HG02884 (cell line): ENCODE measurements at regions not wholly inside any gene's neighbourhood (a gene's known extent, or its start where the extent isn't known, plus 50 kb on each side); places are given as distances from the start of the nearest gene placed in this dataset.

ENCODE experiments used
- ATAC-seq: cut with Tn5 transposase; IDR thresholded peaks from one replicate; pipeline ENCODE4 v1.9.1; 2021; ENCODE audit warnings: mild to moderate bottlenecking, moderate library complexity; ENCODE audit not compliant: unreplicated experiment

- ATAC-seq, result no peak
Measured at GRCh38 chr15:94059013-94059587, 172.3 kb upstream of the MCTP2 start.

GRCh38 chr15:94057305-94057704, 174.1 kb upstream of the MCTP2 start:
- ATAC-seq, result no peak

GRCh38 chr15:94056314-94056713, 175.0 kb upstream of the MCTP2 start:
- no peak for ATAC-seq

DNA sequence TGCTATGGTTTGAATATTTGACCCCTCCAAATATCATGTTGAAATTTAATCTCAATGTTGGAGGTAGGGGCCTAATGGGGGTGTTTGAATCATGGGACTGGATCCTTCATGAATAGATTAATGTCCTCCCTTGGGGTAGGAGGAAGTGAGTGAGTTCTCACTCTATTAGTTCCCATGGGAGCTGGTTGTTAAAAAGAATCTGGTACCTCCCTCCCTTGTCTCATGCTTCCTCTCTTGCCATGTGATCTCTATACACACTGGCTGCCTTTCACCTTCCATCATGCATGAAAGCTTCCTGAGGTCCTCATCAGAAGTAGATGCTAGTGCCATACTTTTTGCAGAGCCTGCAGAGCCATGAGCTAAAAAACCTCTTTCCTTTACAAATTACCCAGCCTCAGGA, 177.7 kb upstream of the MCTP2 start:
- ATAC-seq, result no peak

DNA sequence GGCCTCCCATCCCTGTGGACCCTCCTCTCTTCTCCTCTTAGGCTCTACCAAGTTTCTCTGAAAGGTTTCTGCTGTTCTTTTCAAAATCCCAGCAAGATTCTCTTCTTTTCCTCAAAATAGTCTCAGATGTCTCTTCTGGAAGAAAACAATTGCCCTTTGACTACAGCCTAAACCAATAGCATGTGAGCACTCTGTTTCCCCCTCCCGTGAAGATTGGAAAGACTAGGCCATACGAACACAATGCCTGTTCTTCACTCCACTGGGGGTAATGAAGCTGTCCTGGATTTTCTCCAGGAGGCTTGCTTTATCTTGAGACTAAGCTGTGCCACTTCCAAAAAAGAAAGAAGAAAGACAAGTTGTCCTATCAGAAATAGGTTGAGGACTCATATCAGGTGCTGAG, 178.7 kb upstream of the MCTP2 start:
- no peak for ATAC-seq

- no peak for ATAC-seq
Measured at GRCh38 chr15:94047566-94047965, 183.8 kb upstream of the MCTP2 start.

DNA sequence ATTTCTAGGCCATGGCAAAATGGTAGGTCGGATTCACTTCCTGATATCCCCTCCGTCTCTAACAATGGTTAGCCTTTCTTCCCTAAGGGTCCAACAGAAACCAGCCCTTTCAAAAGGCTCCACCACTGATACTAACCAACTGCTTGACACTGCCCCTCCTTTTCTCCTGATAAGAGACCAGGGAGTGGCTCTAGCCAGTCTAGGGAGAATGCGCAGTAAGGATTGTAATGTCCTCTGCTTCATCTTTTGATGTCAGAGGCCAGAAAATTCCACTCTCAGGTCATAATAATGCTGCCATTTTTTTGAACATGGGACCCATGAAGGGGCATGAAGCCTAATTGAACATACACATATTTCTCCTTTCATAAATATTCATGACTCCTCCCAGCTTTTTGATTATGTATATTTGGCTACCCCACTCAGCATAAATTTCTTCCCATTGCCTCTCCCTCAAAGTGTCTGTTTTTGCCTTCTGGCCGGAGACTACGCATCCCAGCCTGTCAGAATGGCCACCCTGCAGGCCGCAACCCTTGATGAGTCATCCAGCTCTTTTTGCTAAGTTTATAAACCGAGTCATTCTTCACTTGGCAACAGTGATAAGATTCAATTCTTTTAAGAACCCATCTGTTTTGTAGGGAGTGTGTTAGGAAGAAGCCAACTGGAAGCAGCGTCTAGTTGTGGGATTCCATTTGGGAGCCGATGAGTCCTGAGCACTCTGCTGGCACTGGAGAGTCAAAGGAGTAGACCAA, 189.0 kb upstream of the MCTP2 start:
- ATAC-seq, result no peak

DNA sequence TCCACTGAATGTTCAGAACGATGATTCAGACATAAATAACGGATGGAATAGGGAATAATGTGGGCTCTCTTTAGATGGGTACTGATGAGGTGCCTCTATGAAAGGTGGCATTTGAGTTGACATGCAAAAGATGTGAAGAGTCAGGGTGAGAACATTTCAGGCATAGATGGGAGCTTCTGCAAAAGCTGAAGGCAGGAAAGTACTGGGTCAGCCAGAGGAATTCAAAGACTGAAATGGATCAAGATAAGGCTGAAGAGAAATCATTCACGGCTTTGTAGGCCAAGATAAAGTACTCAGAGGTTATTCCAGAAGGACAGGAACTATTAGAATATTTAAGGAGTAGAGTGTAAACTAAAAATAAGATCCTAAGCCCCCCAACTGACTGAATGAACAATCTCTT, 189.6 kb upstream of the MCTP2 start:
- no peak for ATAC-seq

DNA sequence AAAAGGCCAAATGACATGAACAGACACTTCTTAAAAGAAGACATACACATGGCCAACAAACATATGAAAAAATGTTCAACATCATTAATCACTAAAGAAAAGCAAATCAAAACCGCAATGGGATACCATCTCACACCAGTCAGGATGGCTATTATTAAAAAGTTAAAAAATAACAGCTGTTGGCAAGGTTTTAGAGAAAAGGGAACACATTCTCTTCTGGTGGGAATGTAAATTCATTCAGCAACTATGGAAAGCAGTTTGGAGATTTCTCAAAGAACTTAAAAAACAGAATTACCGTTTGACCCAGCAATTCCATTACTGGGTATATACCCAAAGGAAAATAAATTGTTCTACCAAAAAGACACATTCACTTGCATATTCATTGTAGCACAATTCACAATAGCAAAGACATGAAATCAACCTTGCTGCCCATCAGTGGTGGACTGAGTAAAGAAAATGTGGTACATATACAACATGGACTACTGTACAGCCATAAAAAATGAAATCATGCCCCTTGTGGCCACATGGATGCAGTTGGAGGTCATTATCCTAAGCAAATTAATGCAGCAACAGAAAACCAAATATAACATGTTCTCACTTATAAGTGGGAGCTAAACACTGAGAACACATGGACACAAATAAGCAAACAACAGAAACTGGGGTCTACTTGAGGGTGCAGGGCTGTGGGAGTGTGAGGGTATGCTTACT, 190.7 kb upstream of the MCTP2 start:
- no peak for ATAC-seq

- no peak for ATAC-seq
Measured at GRCh38 chr15:94036156-94036555, 195.2 kb upstream of the MCTP2 start.

DNA sequence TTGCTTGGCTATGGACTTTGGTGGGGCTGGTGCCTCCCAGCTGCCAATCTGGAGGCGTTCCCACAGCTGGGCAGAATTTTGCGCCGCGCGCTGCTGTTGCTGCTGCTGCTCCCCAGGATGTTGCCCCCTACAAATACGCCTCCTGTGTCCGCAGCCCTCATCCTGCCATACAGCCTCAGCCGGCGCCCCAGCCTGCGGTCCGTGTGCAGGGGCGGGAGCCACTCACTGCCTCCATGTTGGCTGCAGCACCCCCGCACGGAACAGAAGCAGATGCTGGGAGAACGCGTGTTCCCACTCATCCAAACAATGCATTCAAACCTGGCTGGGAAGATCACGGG, 197.7 kb upstream of the MCTP2 start:
- ATAC-seq, result no peak

- ATAC-seq, result no peak
Measured at GRCh38 chr15:94033014-94033682, 198.2 kb upstream of the MCTP2 start.

GRCh38 chr15:94032571-94032970, 198.8 kb upstream of the MCTP2 start:
- ATAC-seq, result no peak

- no peak for ATAC-seq
Measured at GRCh38 chr15:94031072-94031471, 200.3 kb upstream of the MCTP2 start.

GRCh38 chr15:94029495-94029894, 201.9 kb upstream of the MCTP2 start:
- no peak for ATAC-seq

- no peak for ATAC-seq
Measured at GRCh38 chr15:94028809-94029208, 202.6 kb upstream of the MCTP2 start.

- no peak for ATAC-seq
Measured at GRCh38 chr15:94028121-94028520, 203.2 kb upstream of the MCTP2 start.

GRCh38 chr15:94027581-94027980, 203.8 kb upstream of the MCTP2 start:
- no peak for ATAC-seq

- no peak for ATAC-seq
Measured at GRCh38 chr15:94026458-94027304, 204.7 kb upstream of the MCTP2 start.

- ATAC-seq, result no peak
Measured at GRCh38 chr15:94023531-94023930, 207.8 kb upstream of the MCTP2 start.
